CD14-positive monocyte (primary cell): ENCODE measurements at regions not wholly inside any gene's neighbourhood (a gene's known extent, or its start where the extent isn't known, plus 50 kb on each side); places are given as distances from the start of the nearest gene placed in this dataset.

ENCODE experiments used
- DNase-seq, 3 donors: peaks; one replicate each; pipeline ENCODE4 v3.0.0-alpha.2; 2011 to 2022
- H2AFZ ChIP-seq: 2 replicates; pipeline ENCODE4 v1.6.0; 2012; ENCODE audit warnings: mild to moderate bottlenecking, low read depth, low read length, inconsistent platforms; ENCODE audit not compliant: insufficient read depth, poor library complexity, severe bottlenecking
- H3K27ac ChIP-seq, 2 donors: 1 replicate in 1 of 2; 2 replicates in 1 of 2; pipeline ENCODE4 v1.5.1; 2012 to 2013; ENCODE audit warnings: low read length in 2 of 2, control low read depth in 1 of 2, inconsistent platforms in 1 of 2, low read depth in 1 of 2, mild to moderate bottlenecking in 1 of 2
- H3K27me3 ChIP-seq, 2 donors: one replicate each; pipeline versions ENCODE4 v1.6.0 to v1.6.1; 2011 to 2013; ENCODE audit warnings: low read length in 2 of 2; ENCODE audit not compliant: control insufficient read depth in 2 of 2, insufficient read depth in 2 of 2
- H3K36me3 ChIP-seq, 2 donors: replicated peaks in 1 of 2; 1 replicate in 1 of 2; 2 replicates in 1 of 2; pipeline versions ENCODE4 v1.5.1 to v1.6.1; 2012 to 2013; ENCODE audit warnings: low read length in 2 of 2, control low read depth in 1 of 2, inconsistent platforms in 1 of 2, mild to moderate bottlenecking in 1 of 2; ENCODE audit not compliant: insufficient read depth in 2 of 2, control insufficient read depth in 1 of 2
- H3K4me1 ChIP-seq, 2 donors: 1 replicate in 1 of 2; 2 replicates in 1 of 2; pipeline versions ENCODE4 v1.5.1 to v1.6.1; 2012 to 2013; ENCODE audit warnings: low read length in 2 of 2, control low read depth in 1 of 2, inconsistent platforms in 1 of 2, mild to moderate bottlenecking in 1 of 2, moderate library complexity in 1 of 2; ENCODE audit not compliant: insufficient read depth in 2 of 2, control insufficient read depth in 1 of 2
- H3K4me2 ChIP-seq: replicated peaks from 2 replicates; pipeline ENCODE3; 2012; ENCODE audit warnings: low read length, moderate library complexity, mild to moderate bottlenecking; ENCODE audit not compliant: poor library complexity, severe bottlenecking; ENCODE audit errors: extremely low read depth
- H3K4me3 ChIP-seq, 3 experiments: fragments of 200-600 bp in 1 of 3; sonication (generic) in 1 of 3; replicated peaks in 1 of 3; 1 replicate in 2 of 3; 2 replicates in 1 of 3; pipeline ENCODE4 v1.5.1; 2011 to 2013; ENCODE audit warnings: low read length in 3 of 3, mild to moderate bottlenecking in 3 of 3, control low read depth in 2 of 3, low read depth in 2 of 3, inconsistent platforms in 1 of 3, moderate library complexity in 1 of 3
- H3K79me2 ChIP-seq: 2 replicates; pipeline ENCODE4 v1.6.0; 2012; ENCODE audit warnings: mild to moderate bottlenecking, control low read depth, inconsistent platforms, low read length, moderate library complexity; ENCODE audit not compliant: insufficient read depth
- H3K9ac ChIP-seq: 2 replicates; pipeline ENCODE4 v1.6.0; 2017; ENCODE audit warnings: low read length, mild to moderate bottlenecking; ENCODE audit not compliant: insufficient read depth, poor library complexity, severe bottlenecking
- H3K9me3 ChIP-seq, 2 donors: replicated peaks in 1 of 2; 1 replicate in 1 of 2; 2 replicates in 1 of 2; pipeline versions ENCODE4 v1.5.1 to v1.6.1; 2012 to 2013; ENCODE audit warnings: low read length in 2 of 2, control low read depth in 1 of 2; ENCODE audit not compliant: control insufficient read depth in 1 of 2, insufficient read depth in 1 of 2
- H4K20me1 ChIP-seq: 2 replicates; pipeline ENCODE4 v1.6.0; 2012; ENCODE audit warnings: mild to moderate bottlenecking, low read length, control low read depth, moderate library complexity; ENCODE audit not compliant: insufficient read depth
- H3K27ac Mint-ChIP-seq, 7 donors: one replicate each; pipeline ENCODE4 v1.8.0; 2020; ENCODE audit warnings: mild to moderate bottlenecking in 7 of 7, mixed read lengths in 7 of 7, moderate library complexity in 6 of 7, inconsistent platforms in 2 of 7
- H3K27me3 Mint-ChIP-seq, 3 donors: one replicate each; pipeline ENCODE4 v1.8.0; 2021 to 2022; ENCODE audit warnings: low read depth in 3 of 3, mild to moderate bottlenecking in 3 of 3, mixed read lengths in 3 of 3, moderate library complexity in 3 of 3, inconsistent platforms in 1 of 3
- H3K36me3 Mint-ChIP-seq, 2 donors: one replicate each; pipeline ENCODE4 v1.8.0; 2020; ENCODE audit warnings: mixed read lengths in 2 of 2, inconsistent platforms in 1 of 2, mild to moderate bottlenecking in 1 of 2
- H3K4me1 Mint-ChIP-seq: one replicate; pipeline ENCODE4 v1.8.0; 2020; ENCODE audit warnings: mild to moderate bottlenecking, mixed read lengths
- H3K4me3 Mint-ChIP-seq, 2 donors: one replicate each; pipeline ENCODE4 v1.8.0; 2020; ENCODE audit warnings: mild to moderate bottlenecking in 2 of 2, mixed read lengths in 2 of 2, moderate library complexity in 1 of 2
- H3K9me3 Mint-ChIP-seq, 7 donors: one replicate each; pipeline ENCODE4 v1.8.0; 2020 to 2022; ENCODE audit warnings: mixed read lengths in 7 of 7, mild to moderate bottlenecking in 6 of 7, moderate library complexity in 6 of 7, inconsistent platforms in 2 of 7
- WGBS: methylation state at CpG from one replicate; pipeline ENCODE4 v1.1.5; 2013; ENCODE audit warnings: missing lambda C conversion rate; ENCODE audit not compliant: insufficient coverage; 5-methylcytosine and 5-hydroxymethylcytosine counted together
- intact Hi-C, 2 donors: fragments of 100-400 bp; cut with micrococcal nuclease; formaldehyde crosslinking; loops; one replicate each; pipeline versions ENCODE4 v1.15.0 to v1.15.1; 2023
- TF ChIP-seq, protein P1 (sequence below): fragments of 200-600 bp; IDR thresholded peaks from one replicate; pipeline ENCODE4 v1.8.0; 2022; ENCODE audit warnings: antibody characterized with exemption, mild to moderate bottlenecking

DNA sequence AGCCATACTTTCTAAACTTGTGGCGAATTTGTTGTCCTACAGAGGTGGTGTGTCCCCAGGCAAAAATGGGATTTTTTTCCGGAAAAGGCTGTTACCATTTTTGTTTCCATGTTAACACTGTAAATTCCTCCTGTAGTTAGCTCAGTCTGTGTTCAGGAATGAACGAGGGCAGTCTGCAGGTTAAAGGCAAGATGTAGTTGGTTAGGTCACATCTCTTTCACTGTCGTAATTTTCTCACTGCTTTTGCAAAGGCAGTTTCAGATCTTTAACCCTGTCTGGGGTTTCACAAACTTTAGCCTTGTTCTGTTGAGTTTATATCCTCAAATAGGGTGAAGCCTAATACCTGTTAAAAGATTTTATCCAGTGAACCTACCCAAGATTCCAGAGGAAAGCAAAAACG lies 50.5 kb upstream of the PUDP start:
- H3K36me3 ChIP-seq = no peaks in the 10 kb centered on the region
- peaks cover 4 to 5% of the 10 kb centered on the region in 2 donors for H3K4me1 ChIP-seq
- no peaks in the 10 kb centered on the region for H3K27me3 ChIP-seq
- no peak overlapping the region for H3K27ac ChIP-seq
- H3K36me3 Mint-ChIP-seq = peaks cover 5 to 7% of the 10 kb centered on the region in 2 donors
- no peaks in the 10 kb centered on the region for H4K20me1 ChIP-seq
- TF ChIP-seq, protein P1, sequence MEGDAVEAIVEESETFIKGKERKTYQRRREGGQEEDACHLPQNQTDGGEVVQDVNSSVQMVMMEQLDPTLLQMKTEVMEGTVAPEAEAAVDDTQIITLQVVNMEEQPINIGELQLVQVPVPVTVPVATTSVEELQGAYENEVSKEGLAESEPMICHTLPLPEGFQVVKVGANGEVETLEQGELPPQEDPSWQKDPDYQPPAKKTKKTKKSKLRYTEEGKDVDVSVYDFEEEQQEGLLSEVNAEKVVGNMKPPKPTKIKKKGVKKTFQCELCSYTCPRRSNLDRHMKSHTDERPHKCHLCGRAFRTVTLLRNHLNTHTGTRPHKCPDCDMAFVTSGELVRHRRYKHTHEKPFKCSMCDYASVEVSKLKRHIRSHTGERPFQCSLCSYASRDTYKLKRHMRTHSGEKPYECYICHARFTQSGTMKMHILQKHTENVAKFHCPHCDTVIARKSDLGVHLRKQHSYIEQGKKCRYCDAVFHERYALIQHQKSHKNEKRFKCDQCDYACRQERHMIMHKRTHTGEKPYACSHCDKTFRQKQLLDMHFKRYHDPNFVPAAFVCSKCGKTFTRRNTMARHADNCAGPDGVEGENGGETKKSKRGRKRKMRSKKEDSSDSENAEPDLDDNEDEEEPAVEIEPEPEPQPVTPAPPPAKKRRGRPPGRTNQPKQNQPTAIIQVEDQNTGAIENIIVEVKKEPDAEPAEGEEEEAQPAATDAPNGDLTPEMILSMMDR = no peak
- no peak overlapping the region for H3K4me3 Mint-ChIP-seq
- no peaks in the 10 kb centered on the region for H3K27me3 Mint-ChIP-seq
- no peak overlapping the region for H2AFZ ChIP-seq
- H3K4me3 ChIP-seq = no peak overlapping the region
- no peaks in the 10 kb centered on the region for H3K9me3 ChIP-seq
- DNase-seq = no peak
- H3K9me3 Mint-ChIP-seq = peaks cover 0 to 4% (median 0%) of the 10 kb centered on the region in 7 donors
- WGBS = no CpG with 5 or more reads among the region's 5 CpGs
- no peak overlapping the region for H3K27ac Mint-ChIP-seq
- H3K79me2 ChIP-seq = no peaks in the 10 kb centered on the region
- peaks cover 7% of the 10 kb centered on the region for H3K4me1 Mint-ChIP-seq
- intact Hi-C loops = no loop called here
- no peak overlapping the region for H3K4me2 ChIP-seq
- H3K9ac ChIP-seq = no peak overlapping the region
